MCF 10A (cell line): ENCODE measurements at regions not wholly inside any gene's neighbourhood (a gene's known extent, or its start where the extent isn't known, plus 50 kb on each side); places are given as distances from the start of the nearest gene placed in this dataset.

ENCODE experiments used
- BruUV-seq: library from RNA; stranded (reverse); fragments of 400-500 nt; replicated peaks from 2 replicates; lab custom pipeline; 2021; lab: Mats Ljungman, UMichigan
- CTCF ChIA-PET: fragments of 300-600 bp; sonication (Branson Sonifier 250); formaldehyde crosslinking; extraction: SDS; loops from one replicate; lab custom pipeline; 2021; ENCODE audit warnings: antibody characterized with exemption, inconsistent platforms; lab: Yijun Ruan, JAX
- POLR2A ChIA-PET: fragments of 300-600, 350-650 bp; sonication (Branson Sonifier 250); formaldehyde crosslinking; extraction: SDS; loops from one replicate; lab custom pipeline; 2020; ENCODE audit warnings: antibody characterized with exemption, inconsistent platforms; lab: Yijun Ruan, JAX
- DNase-seq: peaks from one replicate; pipeline ENCODE4 v3.0.0-alpha.2; 2018; ENCODE audit not compliant: unreplicated experiment
- H3K27ac Mint-ChIP-seq: one replicate; pipeline ENCODE4 v1.8.0; 2022; ENCODE audit warnings: mild to moderate bottlenecking, low read depth, mixed read lengths; ENCODE audit not compliant: unreplicated experiment
- H3K27me3 Mint-ChIP-seq: one replicate; pipeline ENCODE4 v1.8.0; 2022; ENCODE audit warnings: mixed read lengths; ENCODE audit not compliant: insufficient read depth, unreplicated experiment
- H3K36me3 Mint-ChIP-seq: one replicate; pipeline ENCODE4 v1.8.0; 2022; ENCODE audit warnings: mild to moderate bottlenecking, moderate library complexity, mixed read lengths; ENCODE audit not compliant: insufficient read depth, unreplicated experiment
- H3K4me1 Mint-ChIP-seq: one replicate; pipeline ENCODE4 v1.8.0; 2022; ENCODE audit warnings: mixed read lengths; ENCODE audit not compliant: insufficient read depth, unreplicated experiment
- H3K4me3 Mint-ChIP-seq: one replicate; pipeline ENCODE4 v1.8.0; 2022; ENCODE audit warnings: mild to moderate bottlenecking, moderate library complexity, mixed read lengths; ENCODE audit not compliant: unreplicated experiment
- H3K9me3 Mint-ChIP-seq: one replicate; pipeline ENCODE4 v1.8.0; 2022; ENCODE audit warnings: mixed read lengths; ENCODE audit not compliant: unreplicated experiment
- intact Hi-C: fragments of 100-400 bp; cut with micrococcal nuclease; formaldehyde crosslinking; loops from 2 replicates; pipeline ENCODE4 v1.14.1; 2022
- TF ChIP-seq, protein P1 (sequence below): fragments of 200-600 bp; IDR thresholded peaks from one replicate; pipeline ENCODE4 v1.8.0; 2022; ENCODE audit warnings: antibody characterized with exemption, mild to moderate bottlenecking; ENCODE audit not compliant: unreplicated experiment

DNA sequence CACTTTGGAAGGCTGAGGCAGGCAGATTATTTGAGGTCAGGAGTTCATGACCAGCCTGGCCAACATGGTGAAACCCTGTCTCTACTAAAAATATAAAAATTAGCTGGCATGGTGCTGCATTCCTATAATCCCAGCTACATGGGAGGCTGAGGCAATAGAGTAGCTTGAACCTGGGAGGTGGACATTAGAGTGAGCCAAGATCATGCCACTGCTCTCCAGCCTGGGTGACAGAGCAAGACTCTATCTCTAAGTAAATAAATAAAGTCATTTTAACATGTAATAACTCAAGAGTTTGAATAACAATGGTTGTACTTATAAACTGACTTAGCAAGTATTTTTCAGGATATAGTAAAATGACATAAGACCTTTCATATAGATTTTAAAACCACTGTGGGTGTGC lies 169.3 kb upstream of the FN1 start:
- TF ChIP-seq, protein P1, sequence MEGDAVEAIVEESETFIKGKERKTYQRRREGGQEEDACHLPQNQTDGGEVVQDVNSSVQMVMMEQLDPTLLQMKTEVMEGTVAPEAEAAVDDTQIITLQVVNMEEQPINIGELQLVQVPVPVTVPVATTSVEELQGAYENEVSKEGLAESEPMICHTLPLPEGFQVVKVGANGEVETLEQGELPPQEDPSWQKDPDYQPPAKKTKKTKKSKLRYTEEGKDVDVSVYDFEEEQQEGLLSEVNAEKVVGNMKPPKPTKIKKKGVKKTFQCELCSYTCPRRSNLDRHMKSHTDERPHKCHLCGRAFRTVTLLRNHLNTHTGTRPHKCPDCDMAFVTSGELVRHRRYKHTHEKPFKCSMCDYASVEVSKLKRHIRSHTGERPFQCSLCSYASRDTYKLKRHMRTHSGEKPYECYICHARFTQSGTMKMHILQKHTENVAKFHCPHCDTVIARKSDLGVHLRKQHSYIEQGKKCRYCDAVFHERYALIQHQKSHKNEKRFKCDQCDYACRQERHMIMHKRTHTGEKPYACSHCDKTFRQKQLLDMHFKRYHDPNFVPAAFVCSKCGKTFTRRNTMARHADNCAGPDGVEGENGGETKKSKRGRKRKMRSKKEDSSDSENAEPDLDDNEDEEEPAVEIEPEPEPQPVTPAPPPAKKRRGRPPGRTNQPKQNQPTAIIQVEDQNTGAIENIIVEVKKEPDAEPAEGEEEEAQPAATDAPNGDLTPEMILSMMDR: no peak
- H3K27ac Mint-ChIP-seq: no peak overlapping the region
- no peaks in the 10 kb centered on the region for H3K36me3 Mint-ChIP-seq
- no TSS peak for BruUV-seq
- POLR2A ChIA-PET: no interaction called here
- intact Hi-C loops: no loop called here
- H3K4me3 Mint-ChIP-seq: no peak overlapping the region
- DNase-seq: no peak
- no peaks in the 10 kb centered on the region for H3K27me3 Mint-ChIP-seq
- CTCF ChIA-PET: no interaction called here
- peaks cover 19% of the 10 kb centered on the region for H3K4me1 Mint-ChIP-seq
- H3K9me3 Mint-ChIP-seq: no peaks in the 10 kb centered on the region

DNA sequence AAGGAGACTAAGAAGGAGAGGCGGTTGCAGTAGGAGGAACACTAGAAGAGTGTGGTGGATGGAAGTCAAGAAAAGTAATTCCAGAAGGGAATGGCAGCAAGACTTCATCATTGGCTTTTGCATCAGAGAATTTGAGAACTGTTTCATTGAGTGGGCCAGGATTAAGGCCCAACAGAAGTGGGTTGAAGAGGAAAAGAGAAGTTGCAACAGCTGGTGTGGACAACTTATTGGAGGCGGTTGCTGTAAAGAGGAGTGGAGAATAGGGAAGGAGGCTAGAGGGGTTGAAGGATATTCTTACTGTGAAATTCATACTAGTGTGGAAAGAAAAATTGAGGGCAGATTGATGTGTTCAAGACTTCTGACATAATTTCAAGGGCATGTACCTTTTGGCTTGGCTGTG lies 168.7 kb upstream of the FN1 start:
- TF ChIP-seq, protein P1: no peak
- no peaks in the 10 kb centered on the region for H3K9me3 Mint-ChIP-seq
- no peak overlapping the region for H3K27ac Mint-ChIP-seq
- no peak overlapping the region for H3K4me3 Mint-ChIP-seq
- peaks cover 18% of the 10 kb centered on the region for H3K4me1 Mint-ChIP-seq
- POLR2A ChIA-PET: no interaction called here
- no peaks in the 10 kb centered on the region for H3K36me3 Mint-ChIP-seq
- intact Hi-C loops: no loop called here
- BruUV-seq: no TSS peak
- H3K27me3 Mint-ChIP-seq: no peaks in the 10 kb centered on the region
- no peak for DNase-seq
- CTCF ChIA-PET: interaction anchor here (0.6 kb wide), 2 partner anchors 326 to 366 kb away, joined by 3 to 4 read pairs; no protein-coding TSS in a partner anchor

DNA sequence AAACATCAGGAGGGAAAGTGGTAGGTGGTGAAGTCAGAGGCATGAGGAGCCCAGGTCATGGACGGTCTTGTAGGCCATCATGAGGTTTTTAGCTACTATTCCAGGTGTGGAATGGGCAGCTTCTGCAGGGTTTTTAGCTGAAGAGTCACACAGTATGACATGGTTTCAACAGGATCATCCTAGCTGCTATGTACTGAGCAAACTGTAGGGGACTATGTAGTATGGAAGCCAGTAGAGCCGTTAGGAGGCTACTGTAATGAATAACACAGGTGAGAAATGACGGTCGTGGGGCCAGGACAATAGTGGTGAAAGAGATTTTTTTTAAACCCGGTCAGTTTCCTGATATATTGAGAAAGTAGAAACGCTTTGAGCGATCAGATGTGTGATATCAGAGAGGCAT lies 167.6 kb upstream of the FN1 start:
- TF ChIP-seq, protein P1: no peak
- Mint-ChIP-seq H3K27ac (no peak overlapping the region), H3K36me3 (no peaks in the 10 kb centered on the region), H3K9me3 (no peaks in the 10 kb centered on the region), H3K4me3 (no peak overlapping the region), H3K4me1 (peaks cover 12% of the 10 kb centered on the region), H3K27me3 (no peaks in the 10 kb centered on the region)
- POLR2A ChIA-PET: interaction anchor here (1.5 kb wide), 1 partner anchor 21 kb away, joined by 3 read pairs; no protein-coding TSS in a partner anchor
- no TSS peak for BruUV-seq
- intact Hi-C loops: no loop called here
- no peak for DNase-seq
- CTCF ChIA-PET: interaction anchor here (0.8 kb wide), 1 partner anchor 902 kb away, joined by 3 read pairs; no protein-coding TSS in a partner anchor

DNA sequence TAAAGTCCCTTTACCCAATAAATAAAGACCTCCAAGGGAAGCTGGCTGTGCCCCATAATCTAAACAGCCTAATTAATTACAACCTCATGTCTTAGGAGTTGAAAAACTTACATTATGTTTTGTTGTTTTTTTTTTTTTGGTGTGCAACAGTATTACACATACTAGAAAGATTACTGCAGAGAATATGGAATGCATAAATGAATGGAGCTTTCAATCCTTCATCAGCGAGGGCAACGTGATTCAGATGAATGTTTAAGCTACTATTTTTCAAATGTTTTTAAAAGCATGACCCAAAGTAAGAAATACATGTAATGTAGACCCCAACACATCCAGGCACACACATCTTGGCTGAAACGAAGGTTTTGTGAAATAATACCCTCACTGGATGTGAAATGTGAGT lies 167.1 kb upstream of the FN1 start:
- CTCF ChIA-PET: interaction anchor here (0.8 kb wide), 1 partner anchor 902 kb away, joined by 3 read pairs; no protein-coding TSS in a partner anchor
- no peak overlapping the region for H3K4me3 Mint-ChIP-seq

More for the DNA sequence above, 167.1 kb upstream of the FN1 start:
- Mint-ChIP-seq H3K36me3 (no peaks in the 10 kb centered on the region), H3K27me3 (no peaks in the 10 kb centered on the region), H3K9me3 (no peaks in the 10 kb centered on the region), H3K27ac (no peak overlapping the region), H3K4me1 (peaks cover 16% of the 10 kb centered on the region)
- no TSS peak for BruUV-seq
- POLR2A ChIA-PET: interaction anchor here (1.5 kb wide), 1 partner anchor 21 kb away, joined by 3 read pairs; no protein-coding TSS in a partner anchor
- intact Hi-C loops: no loop called here
- DNase-seq: no peak
- TF ChIP-seq, protein P1: no peak
